ENCODE measurements at regions not wholly inside any gene's neighbourhood (a gene's known extent, or its start where the extent isn't known, plus 50 kb on each side); places are given as distances from the start of the nearest gene placed in this dataset.

- Histone ChIP-seq H3K9me3 (replicated peaks; ENCODE audit: control insufficient read depth, insufficient read depth, low read length) (no peaks in the 10 kb centered on the region), H3K9me1 (replicated peaks; ENCODE audit: control insufficient read depth, extremely low read depth, insufficient read depth, low read length) (no peaks in the 10 kb centered on the region), H4K20me1 (replicated peaks; ENCODE audit: control insufficient read depth, extremely low read depth, insufficient read depth, low read length) (no peaks in the 10 kb centered on the region), H3K9ac (replicated peaks; ENCODE audit: extremely low read depth, insufficient read depth, low read length) (no peak overlapping the region), H3K27me3 (ENCODE audit: control insufficient read depth in 2 of 2, insufficient read depth in 2 of 2, low read length in 2 of 2) (peaks cover 0 to 2% of the 10 kb centered on the region in 2 experiments), H2AFZ (ENCODE audit: low read depth, low read length) (no peak overlapping the region), H3K4me2 (ENCODE audit: insufficient read depth, low read length) (no peak overlapping the region), H3K4me1 (ENCODE audit: control insufficient read depth, extremely low read depth, insufficient read depth, low read length) (peaks cover 11% of the 10 kb centered on the region), H3K4me3 (replicated peaks in 1 of 3; ENCODE audit: insufficient read depth in 1 of 3, low read depth in 1 of 3, low read length in 3 of 3) (no peak overlapping the region), H3K27ac (ENCODE audit: insufficient read depth, low read depth, low read length) (no peak overlapping the region), H3K79me2 (ENCODE audit: control insufficient read depth, insufficient read depth, low read length) (no peaks in the 10 kb centered on the region), H3K36me3 (ENCODE audit: control insufficient read depth in 2 of 2, extremely low read depth in 1 of 2, insufficient read depth in 2 of 2, low read length in 2 of 2) (no peaks in the 10 kb centered on the region)
- intact Hi-C loops (cut with micrococcal nuclease) (no loop called here), dilution Hi-C loops (cut with MboI; ENCODE audit: extremely low pct_ligation_motif_present, low sequenced_read_pairs) (no loop called here)
- FAIRE-seq (no peak), DNase-seq (ENCODE audit: low read depth, low spot score) (no peak)
- no TSS peak for BruUV-seq (replicated peaks)
- CTCF ChIA-PET, result interaction anchor here (4.3 to 9.1 kb wide), 3 partner anchors 217 to 249 kb away, joined by 35 to 248 read pairs (median 41); partner anchors contain the start of gene MACIR
- TF ChIP-seq FOS (IDR thresholded peaks at IDR 0.05; ENCODE audit: borderline replicate concordance, insufficient read depth, low read length), result no peak
- no peak for TF ChIP-seq MYC (IDR thresholded peaks at IDR 0.05; ENCODE audit: low read depth, low read length)
- TF ChIP-seq JUN (IDR thresholded peaks at IDR 0.05; ENCODE audit: borderline replicate concordance, insufficient read depth, insufficient read length, low read depth), result no peak
- TF ChIP-seq POLR2AphosphoS5 (IDR thresholded peaks at IDR 0.05; ENCODE audit: insufficient read depth, low read depth, low read length), result no peak
- no peak for TF ChIP-seq EZH2 (IDR thresholded peaks at IDR 0.05; ENCODE audit: borderline replicate concordance, low read depth, low read length, severe bottlenecking)
- TF ChIP-seq POLR2A (IDR thresholded peaks at IDR 0.05; ENCODE audit: low read depth, low read length), result no peak
- TF ChIP-seq GATA2 (IDR thresholded peaks at IDR 0.05; ENCODE audit: insufficient read depth, insufficient read length, low read depth, low read length), result no peak
- no peak for TF ChIP-seq MAX (IDR thresholded peaks at IDR 0.05; ENCODE audit: insufficient read depth, insufficient read length)
- no peak for TF ChIP-seq CTCF (IDR thresholded peaks at IDR 0.05; ENCODE audit: extremely low read depth in 1 of 2, insufficient read depth in 1 of 2, low read depth in 1 of 2, low read length in 2 of 2)
- POLR2A ChIA-PET, result no interaction called here
These were observed 88.9 kb downstream of the NUDT12 start for GRCh38 chr5:103473725-103474124.

All from endothelial cell of umbilical vein (primary cell).